ENCODE measurements at regions not wholly inside any gene's neighbourhood (a gene's known extent, or its start where the extent isn't known, plus 50 kb on each side); places are given as distances from the start of the nearest gene placed in this dataset.

- DNase-seq, result peak; percentile 16
Observed at GRCh38 chr9:1337169-1337568, 287.0 kb downstream of the DMRT2 start.

DNA sequence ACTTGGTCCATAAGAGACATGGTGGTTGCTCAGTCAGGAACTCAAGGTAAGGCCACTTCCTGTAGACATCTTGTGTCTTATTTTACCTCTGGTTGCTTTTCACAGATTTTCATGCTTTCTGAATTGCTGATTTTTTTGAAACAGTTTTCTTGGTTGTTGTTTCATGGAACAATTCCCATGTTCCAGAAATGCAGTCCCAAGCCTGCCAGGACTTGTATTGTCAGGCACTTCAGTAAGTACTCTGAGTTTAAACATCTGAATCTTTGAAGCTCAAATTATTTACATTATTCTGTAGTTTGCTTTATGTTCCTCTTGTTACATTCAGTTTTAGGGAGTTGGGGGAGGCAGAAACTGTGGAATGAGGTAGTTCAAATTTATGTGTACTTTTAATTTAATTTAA, 290.2 kb downstream of the DMRT2 start:
- DNase-seq, result no peak

- DNase-seq, result no peak
Observed at GRCh38 chr9:1353291-1353690, 303.1 kb downstream of the DMRT2 start.

DNA sequence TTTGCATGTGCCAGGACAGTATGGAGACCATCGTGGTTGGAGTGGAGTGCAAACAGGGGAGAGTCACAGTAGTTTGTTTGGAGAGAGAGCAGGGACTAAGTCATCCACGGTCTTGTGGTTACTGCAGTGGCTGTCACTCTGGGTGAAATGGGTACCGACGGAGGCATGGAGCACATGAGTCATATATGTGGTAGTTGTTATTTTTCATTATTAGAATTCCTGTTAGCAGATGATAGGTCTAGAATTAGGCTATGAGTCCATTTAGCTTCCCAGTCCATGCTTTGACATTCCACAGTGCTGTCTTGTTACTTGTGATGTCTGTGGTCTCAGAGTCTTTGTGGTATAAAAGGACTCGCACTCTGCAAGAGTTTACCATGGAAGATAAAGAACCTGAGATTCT, 303.9 kb downstream of the DMRT2 start:
- no peak for DNase-seq

GRCh38 chr9:1354606-1355005, 304.4 kb downstream of the DMRT2 start:
- no peak for DNase-seq

DNA sequence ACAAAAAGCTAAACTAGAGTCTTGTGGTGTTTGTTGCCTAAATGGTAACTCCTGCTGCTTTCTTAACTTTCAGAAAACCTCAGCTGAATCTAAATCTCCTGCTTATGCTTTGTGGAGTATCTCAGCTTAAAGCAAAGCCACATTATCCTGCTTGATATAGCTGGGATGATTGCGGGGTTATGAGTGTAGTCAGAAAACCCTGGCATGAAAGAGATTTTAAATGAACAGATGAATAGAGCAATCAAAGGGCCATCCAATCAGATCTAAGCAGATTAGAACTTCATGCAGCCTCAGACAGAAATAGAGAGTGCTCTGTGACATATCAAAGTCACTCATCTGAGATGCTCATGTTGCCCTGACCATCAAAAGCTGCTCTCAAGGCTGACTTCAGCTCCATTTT, 305.5 kb downstream of the DMRT2 start:
- no peak for DNase-seq

DNA sequence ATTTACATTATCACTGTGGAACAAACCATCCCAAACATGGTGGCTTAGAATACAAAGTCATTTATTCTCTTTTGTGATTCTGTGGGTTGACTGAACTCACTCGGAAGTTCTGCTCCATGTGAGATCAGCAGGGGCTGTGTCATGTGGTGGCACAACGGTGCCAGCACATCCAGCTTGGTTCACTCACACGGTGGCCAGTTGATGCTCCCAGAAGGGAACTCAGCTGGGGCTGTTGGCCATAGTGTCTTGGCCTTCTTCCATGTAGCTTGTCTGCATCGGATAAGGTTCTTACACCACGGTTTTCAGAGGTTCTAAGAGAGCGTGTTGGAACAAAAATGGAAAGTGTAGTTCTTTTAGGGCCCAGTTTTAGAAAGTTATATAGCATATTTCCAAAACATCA, 312.7 kb downstream of the DMRT2 start:
- DNase-seq, result no peak

DNA sequence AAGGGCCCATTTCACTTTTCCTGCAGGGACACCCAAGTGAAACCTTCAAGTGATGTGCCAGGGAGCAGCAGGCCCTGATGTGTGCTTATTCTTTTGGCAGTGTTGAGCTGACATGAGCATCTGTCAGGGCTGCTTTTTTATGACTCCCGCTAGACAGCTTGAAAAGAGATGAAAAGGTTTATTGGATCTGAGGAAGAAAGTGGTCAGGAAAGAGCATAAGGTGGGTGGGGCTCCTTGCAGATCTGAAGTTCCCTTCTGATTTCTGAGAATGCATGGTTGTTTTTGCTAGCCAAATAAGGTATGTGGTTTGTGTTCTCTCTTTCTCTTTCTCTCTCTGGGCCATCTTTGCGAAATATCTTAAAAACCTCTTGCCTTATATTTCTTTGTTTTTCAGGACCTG, 316.1 kb downstream of the DMRT2 start:
- DNase-seq, result peak; percentile 96

DNA sequence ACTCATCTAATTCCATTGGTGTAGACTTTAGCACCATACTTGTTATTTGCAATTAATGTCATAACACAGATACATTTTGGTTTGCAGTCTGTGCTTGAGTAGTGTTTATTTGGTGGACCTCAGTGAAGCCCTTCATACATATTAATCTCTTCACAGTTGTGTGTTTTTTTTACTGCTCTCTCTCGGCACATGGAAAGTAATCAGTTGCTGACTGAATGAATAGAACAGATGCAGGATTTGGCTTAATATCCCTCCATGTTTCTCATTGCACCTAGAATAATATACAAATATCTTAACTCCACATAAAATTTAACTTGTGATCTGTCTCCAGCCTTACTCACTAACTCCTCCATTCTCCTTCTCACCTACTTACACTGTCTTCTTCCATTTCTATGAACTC, 319.1 kb downstream of the DMRT2 start:
- no peak for DNase-seq

DNA sequence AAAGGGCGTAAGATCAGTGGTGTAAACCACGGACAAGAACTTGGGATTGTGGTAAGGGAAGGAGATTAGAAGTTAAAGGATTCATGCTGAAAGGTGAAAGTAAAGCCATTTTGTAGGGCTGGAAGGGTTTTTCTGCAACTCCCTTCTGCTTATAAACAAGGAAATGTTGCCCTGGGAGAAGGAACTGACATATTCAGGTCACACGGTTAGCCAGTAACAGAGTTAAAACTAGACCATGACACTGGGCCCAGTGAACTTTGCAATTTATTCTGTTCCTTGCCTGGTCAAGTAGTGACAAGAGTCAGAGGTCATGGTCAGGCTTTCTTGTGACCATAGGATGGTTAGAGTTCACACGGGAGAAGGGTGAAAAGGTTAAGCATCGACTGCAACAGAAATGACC, 323.3 kb downstream of the DMRT2 start:
- DNase-seq, result no peak

GRCh38 chr9:1383899-1384455, 333.8 kb downstream of the DMRT2 start:
- DNase-seq, result no peak

DNA sequence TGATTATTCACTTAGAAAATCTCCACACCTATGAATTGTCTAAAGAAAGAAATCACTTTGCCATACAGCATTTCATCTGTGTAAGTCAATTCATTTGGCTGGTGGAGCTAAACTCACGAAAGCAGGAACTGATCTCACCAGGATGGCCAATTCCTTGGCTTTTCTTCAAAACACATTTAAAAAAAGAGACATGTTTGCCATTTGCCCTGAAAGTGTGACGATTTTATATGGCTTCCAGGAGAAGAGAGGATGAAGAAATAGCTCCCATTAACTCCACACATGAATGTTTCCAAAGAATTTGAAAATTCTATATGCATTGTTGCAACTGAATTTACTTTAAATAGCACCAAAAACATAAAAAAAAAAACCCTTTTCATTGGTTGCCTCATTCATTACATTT, 334.7 kb downstream of the DMRT2 start:
- DNase-seq, result no peak

GRCh38 chr9:1386420-1386819, 336.3 kb downstream of the DMRT2 start:
- no peak for DNase-seq

DNA sequence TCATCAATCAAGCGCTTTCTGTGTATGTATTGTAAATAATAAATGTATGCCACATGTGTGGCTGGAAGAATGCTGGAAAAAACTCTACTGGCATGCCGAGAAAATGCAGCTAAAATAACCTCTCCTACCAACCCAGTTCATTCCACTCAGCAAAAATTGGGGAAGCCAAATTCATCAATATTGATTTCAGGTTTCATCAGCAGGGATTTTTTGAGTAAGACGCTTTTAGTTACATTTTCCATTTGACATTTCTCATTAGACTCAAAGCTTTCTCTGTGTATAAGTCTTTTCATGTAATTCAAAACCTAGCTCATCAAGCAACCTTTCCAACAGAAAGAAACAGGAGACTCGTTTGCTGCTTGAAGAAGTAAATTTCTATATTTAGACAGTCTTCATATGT, 338.1 kb downstream of the DMRT2 start:
- peak; percentile 51 for DNase-seq

DNA sequence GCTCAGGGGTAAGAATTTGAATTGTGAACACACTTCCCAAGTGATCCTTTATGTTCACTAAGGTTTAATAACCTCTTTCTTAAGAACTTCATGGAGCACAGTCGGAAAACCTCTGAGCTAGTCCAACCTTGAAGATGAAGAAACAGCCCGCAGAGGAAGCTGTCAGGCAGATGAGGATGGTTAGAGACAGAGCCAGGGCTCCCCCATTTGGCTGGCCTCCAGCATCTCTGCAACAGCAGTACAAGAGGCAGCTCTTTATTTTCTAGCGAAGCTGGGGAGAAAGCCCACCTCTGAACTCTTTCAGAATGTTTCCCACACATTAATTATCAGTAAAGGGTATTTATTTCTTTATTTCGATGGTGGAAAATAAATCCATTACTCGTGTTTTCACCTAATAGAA, 350.8 kb downstream of the DMRT2 start:
- peak; percentile 29 for DNase-seq

DNA sequence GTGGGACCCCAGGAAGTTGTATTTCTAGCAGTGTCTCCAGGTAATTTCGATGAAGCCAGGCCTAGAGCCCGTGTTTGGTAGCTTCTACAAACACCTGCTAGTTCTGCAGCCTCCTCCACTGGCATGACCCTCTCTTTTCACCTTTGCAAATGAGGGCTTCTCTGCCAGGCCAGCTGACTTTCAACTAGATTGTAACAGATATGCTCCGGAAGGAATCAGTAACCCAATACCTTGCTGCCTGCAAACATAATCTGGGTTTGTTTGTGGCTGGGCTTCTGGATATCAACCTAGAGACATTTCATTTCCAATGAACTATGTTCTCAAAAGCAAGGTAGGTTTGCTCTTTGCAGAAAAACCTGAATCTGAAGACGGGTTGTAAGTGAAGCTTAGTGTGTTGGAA, 354.8 kb downstream of the DMRT2 start:
- peak; percentile 83 for DNase-seq

- DNase-seq, result no peak
Observed at GRCh38 chr9:1411826-1412225, 361.7 kb downstream of the DMRT2 start.

GRCh38 chr9:1414711-1415131, 364.6 kb downstream of the DMRT2 start:
- DNase-seq, result peak; percentile 33

DNA sequence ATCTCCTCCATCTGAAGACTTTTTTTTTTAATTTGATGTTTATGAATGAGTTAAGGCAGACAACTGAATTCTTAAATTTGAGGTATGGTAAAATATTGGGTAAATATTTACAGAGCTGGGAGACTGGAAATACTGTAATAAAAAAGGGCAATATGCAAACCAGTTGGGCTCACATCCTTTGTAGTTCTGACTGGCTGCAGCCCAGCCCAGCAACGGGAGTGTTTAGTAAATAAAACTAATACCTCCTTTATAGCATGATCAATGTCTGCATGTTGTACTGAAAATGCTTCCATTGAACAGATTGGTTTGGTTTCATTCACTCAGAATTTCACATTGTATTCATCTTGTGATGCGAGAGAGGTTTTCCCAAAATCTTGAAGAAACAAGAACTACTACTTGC, 365.0 kb downstream of the DMRT2 start:
- no peak for DNase-seq

DNA sequence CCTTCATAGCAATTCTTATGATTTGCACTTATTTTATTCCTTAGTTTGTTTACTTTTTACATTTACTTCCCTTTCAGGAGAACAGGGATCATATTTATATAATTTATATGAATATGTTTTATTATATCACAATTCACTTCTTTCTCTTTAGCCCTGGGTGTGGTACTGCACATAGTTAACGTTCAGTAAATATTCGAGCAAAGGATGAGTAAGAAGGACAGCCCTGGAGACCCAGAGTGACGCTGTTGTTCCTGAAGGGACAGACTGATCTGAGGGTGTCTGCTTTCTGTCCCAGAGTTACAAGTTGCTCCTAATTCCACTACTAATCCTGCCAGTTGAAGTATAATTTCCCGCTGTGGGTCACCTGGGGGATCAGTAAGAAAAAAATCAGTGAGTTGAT, 366.1 kb downstream of the DMRT2 start:
- DNase-seq, result no peak

DNA sequence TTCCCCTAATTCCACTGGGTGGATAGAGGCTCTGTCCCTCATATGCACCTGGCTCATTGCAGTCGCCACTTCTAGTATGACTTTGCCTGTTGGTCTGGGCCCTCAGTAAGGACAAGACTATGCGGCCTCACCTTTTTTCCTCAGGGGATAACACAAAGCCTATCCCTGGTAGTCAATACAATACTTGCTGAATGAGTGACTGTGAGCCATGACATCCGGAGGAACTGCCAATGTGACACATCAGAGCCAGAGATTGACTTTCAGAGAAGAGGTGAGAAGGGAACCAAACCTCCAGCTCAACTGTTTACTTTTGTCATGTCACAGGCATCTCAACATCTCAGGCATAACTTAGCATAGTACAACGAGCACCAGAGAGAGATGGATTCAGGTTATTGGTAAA, 371.3 kb downstream of the DMRT2 start:
- DNase-seq, result no peak

DNA sequence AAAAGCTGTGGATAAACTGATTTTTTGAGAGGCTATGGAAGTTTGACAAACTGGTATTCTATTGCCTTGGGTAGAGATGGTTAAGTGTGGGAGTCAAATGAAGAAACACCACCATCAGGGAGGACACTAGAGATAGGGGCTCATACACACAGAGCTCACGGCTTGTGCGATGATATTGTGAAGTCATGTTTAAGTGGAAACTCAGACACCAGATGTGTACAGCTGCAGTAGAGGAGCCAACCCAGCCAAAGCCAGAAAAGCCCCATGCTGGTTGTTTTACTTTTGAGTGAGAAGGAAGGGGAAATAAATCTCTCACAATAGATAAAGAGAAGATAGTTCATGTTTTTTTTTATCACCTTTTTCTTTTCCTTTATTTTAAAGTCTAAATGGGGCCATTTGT, 377.7 kb downstream of the DMRT2 start:
- no peak for DNase-seq

DNA sequence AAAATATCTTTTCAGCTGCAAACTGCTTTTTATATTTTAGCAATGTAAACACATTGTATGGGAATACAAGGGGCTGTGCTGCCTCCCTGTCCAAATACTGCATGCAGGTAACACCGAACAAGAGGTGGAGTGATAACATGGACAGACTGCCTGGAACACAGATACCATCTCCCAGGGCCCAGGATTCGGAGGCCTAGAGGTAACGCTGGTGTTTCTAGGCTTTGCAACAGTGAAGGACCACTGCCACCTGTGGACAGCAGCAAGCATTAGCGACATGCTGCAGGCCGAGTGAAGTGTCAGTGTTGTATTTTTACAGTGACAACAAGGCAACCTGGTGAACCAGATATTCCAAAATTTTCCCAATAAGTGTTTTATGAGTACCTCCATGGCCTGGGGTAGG, 379.1 kb downstream of the DMRT2 start:
- peak; percentile 20 for DNase-seq

- DNase-seq, result no peak
Observed at GRCh38 chr9:1431461-1431860, 381.3 kb downstream of the DMRT2 start.

DNA sequence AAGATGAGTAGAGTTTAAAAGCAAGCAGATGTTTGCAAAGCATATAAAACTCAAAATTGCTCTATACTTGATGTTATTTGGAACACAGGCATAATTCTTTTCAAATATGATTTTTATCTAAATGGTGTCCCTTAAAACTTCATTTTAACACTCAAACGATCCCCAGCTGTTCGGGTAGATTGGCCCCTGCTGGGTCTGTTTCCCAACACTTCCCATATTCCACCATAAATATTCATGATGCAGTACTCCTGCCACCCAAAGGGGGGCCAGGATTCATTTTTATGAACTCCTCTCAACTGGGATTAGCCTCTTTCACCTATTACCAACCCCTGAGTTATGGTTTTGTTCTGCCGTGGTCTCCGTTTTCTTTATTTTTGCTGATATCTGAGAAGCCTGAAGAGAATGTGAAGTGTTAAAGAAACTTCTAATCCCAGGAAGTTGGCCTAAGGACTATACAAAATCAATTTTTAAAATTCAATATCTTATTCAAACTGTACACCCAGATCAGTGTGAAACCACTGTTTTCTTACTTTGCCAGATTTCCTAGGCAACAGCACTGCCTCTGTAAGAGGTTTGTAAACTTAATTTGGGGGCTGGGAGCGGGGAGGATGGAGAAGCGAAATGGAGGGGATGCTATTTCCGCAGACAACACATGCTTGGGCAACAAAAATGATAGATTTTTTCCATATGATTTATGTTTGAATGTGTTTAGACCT, 384.1 kb downstream of the DMRT2 start:
- peak; percentile 44 for DNase-seq
